ENCODE measurements at regions not wholly inside any gene's neighbourhood (a gene's known extent, or its start where the extent isn't known, plus 50 kb on each side); places are given as distances from the start of the nearest gene placed in this dataset.

DNA sequence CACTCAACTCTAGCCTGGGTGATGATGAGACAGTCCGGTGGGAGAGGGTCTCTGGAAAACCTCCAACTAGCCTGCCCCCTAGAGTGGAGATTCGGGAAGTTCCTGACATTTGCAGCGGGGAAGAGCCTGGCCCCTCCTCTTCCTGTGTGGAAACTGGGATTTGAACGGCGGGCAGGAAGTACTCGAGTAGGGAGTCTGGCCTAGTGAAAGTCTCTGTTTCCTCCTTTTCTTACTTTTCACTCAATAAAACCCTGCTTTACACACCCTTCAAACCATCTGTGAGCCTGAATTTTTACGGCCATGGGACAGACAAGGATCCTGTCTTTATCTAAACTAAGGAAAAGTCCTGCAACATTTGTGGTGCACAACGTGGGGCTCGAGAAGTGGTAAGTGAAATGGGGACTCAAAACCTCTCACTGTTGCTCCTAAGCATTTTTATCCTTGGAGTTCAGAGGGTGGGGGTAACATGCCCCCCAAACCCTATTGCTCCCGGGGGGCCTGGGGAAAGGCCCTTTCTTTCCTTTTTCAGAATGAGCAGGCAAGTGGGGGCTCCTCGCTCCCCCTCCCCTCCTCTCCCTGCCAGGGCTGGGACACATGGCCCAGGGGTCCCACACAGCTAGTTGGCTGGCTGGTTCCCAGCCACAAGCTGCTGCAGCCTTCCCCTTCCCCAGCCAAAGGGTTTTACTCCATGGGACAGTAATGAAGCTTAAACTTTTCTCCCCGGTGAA, 224.7 kb upstream of the GBE1 start:
- TF ChIP-seq EZH2 (IDR thresholded peaks at IDR 0.05; ENCODE audit: borderline replicate concordance, low read depth, low read length) (no peak), CTCF (IDR thresholded peaks at IDR 0.05 in 2 of 3, conservative IDR thresholded peaks at IDR 0.05 in 1 of 3; ENCODE audit: insufficient read depth in 2 of 3, low read depth in 1 of 3, low read length in 3 of 3) (peak in 1 of 3 experiments; percentile 20; a peak in 2 of 6 replicates), ATF2 (CRISPR knock-in tag; IDR thresholded peaks at IDR 0.05) (no peak)
